ENCODE measurements at regions not wholly inside any gene's neighbourhood (a gene's known extent, or its start where the extent isn't known, plus 50 kb on each side); places are given as distances from the start of the nearest gene placed in this dataset.

- Histone ChIP-seq H3K4me1 (ENCODE audit: control insufficient read depth, insufficient read depth, low read length) (no peaks in the 10 kb centered on the region), H3K27ac (ENCODE audit: insufficient read depth, low read depth, low read length, poor library complexity, severe bottlenecking) (no peak overlapping the region), H3K36me3 (ENCODE audit: control insufficient read depth, insufficient read depth, low read length) (no peaks in the 10 kb centered on the region), H3K9me3 (ENCODE audit: control insufficient read depth, low read length) (no peaks in the 10 kb centered on the region), H3K27me3 (ENCODE audit: control insufficient read depth, insufficient read depth, low read length, poor library complexity, severe bottlenecking) (no peaks in the 10 kb centered on the region), H3K4me3 (ENCODE audit: insufficient read depth, low read depth, low read length) (no peak overlapping the region)
- 90 to 94% methylated on average over 3 of the region's 5 CpGs for WGBS, 2 experiments
Observed at GRCh38 chr13:27327633-27328032, 57.0 kb downstream of the RASL11A start.

GRCh38 chr13:27329210-27329609 lies 58.6 kb downstream of the RASL11A start:
- Histone ChIP-seq H3K4me3 (ENCODE audit: insufficient read depth, low read depth, low read length) (no peak overlapping the region), H3K9me3 (ENCODE audit: control insufficient read depth, low read length) (no peaks in the 10 kb centered on the region), H3K27ac (ENCODE audit: insufficient read depth, low read depth, low read length, poor library complexity, severe bottlenecking) (no peak overlapping the region), H3K36me3 (ENCODE audit: control insufficient read depth, insufficient read depth, low read length) (no peaks in the 10 kb centered on the region), H3K27me3 (ENCODE audit: control insufficient read depth, insufficient read depth, low read length, poor library complexity, severe bottlenecking) (no peaks in the 10 kb centered on the region), H3K4me1 (ENCODE audit: control insufficient read depth, insufficient read depth, low read length) (no peaks in the 10 kb centered on the region)
- WGBS, 2 experiments, result 91 to 92% methylated on average over 5 of the region's 5 CpGs

GRCh38 chr13:27334774-27335435 lies 64.3 kb downstream of the RASL11A start:
- no peaks in the 10 kb centered on the region for H3K27me3 ChIP-seq (ENCODE audit: control insufficient read depth, insufficient read depth, low read length, poor library complexity, severe bottlenecking)
- H3K9me3 ChIP-seq (ENCODE audit: control insufficient read depth, low read length), result no peaks in the 10 kb centered on the region
- H3K4me1 ChIP-seq (ENCODE audit: control insufficient read depth, insufficient read depth, low read length), result no peaks in the 10 kb centered on the region
- no peaks in the 10 kb centered on the region for H3K36me3 ChIP-seq (ENCODE audit: control insufficient read depth, insufficient read depth, low read length)
- no peak overlapping the region for H3K4me3 ChIP-seq (ENCODE audit: insufficient read depth, low read depth, low read length)
- no peak overlapping the region for H3K27ac ChIP-seq (ENCODE audit: insufficient read depth, low read depth, low read length, poor library complexity, severe bottlenecking)
- 91 to 95% methylated on average over 13 of the region's 13 CpGs for whole genome bisulfite sequencing, 2 experiments

- Histone ChIP-seq H3K9me3 (ENCODE audit: control insufficient read depth, low read length) (no peaks in the 10 kb centered on the region), H3K36me3 (ENCODE audit: control insufficient read depth, insufficient read depth, low read length) (no peaks in the 10 kb centered on the region), H3K27ac (ENCODE audit: insufficient read depth, low read depth, low read length, poor library complexity, severe bottlenecking) (no peak overlapping the region), H3K4me1 (ENCODE audit: control insufficient read depth, insufficient read depth, low read length) (no peaks in the 10 kb centered on the region), H3K27me3 (ENCODE audit: control insufficient read depth, insufficient read depth, low read length, poor library complexity, severe bottlenecking) (no peaks in the 10 kb centered on the region), H3K4me3 (ENCODE audit: insufficient read depth, low read depth, low read length) (no peak overlapping the region)
- WGBS, 2 experiments, result 39 to 42% methylated on average over 6 of the region's 6 CpGs
Observed at GRCh38 chr13:27336014-27336673, 65.5 kb downstream of the RASL11A start.

GRCh38 chr13:27338207-27338606 lies 67.6 kb downstream of the RASL11A start:
- no peak overlapping the region for H3K27ac ChIP-seq (ENCODE audit: insufficient read depth, low read depth, low read length, poor library complexity, severe bottlenecking)
- no peak overlapping the region for H3K4me3 ChIP-seq (ENCODE audit: insufficient read depth, low read depth, low read length)
- no peaks in the 10 kb centered on the region for H3K4me1 ChIP-seq (ENCODE audit: control insufficient read depth, insufficient read depth, low read length)
- WGBS, 2 experiments, result 88 to 90% methylated on average over 1 of the region's 1 CpG
- no peaks in the 10 kb centered on the region for H3K27me3 ChIP-seq (ENCODE audit: control insufficient read depth, insufficient read depth, low read length, poor library complexity, severe bottlenecking)
- H3K36me3 ChIP-seq (ENCODE audit: control insufficient read depth, insufficient read depth, low read length), result no peaks in the 10 kb centered on the region
- H3K9me3 ChIP-seq (ENCODE audit: control insufficient read depth, low read length), result no peaks in the 10 kb centered on the region

- Histone ChIP-seq H3K9me3 (ENCODE audit: control insufficient read depth, low read length) (no peaks in the 10 kb centered on the region), H3K4me3 (ENCODE audit: insufficient read depth, low read depth, low read length) (no peak overlapping the region), H3K36me3 (ENCODE audit: control insufficient read depth, insufficient read depth, low read length) (no peaks in the 10 kb centered on the region), H3K4me1 (ENCODE audit: control insufficient read depth, insufficient read depth, low read length) (no peaks in the 10 kb centered on the region), H3K27ac (ENCODE audit: insufficient read depth, low read depth, low read length, poor library complexity, severe bottlenecking) (no peak overlapping the region), H3K27me3 (ENCODE audit: control insufficient read depth, insufficient read depth, low read length, poor library complexity, severe bottlenecking) (no peaks in the 10 kb centered on the region)
- 47 to 53% methylated on average over 6 to 7 of the region's 8 CpGs for WGBS, 2 experiments
Observed at GRCh38 chr13:27338816-27339215, 68.2 kb downstream of the RASL11A start.

- no peak overlapping the region for H3K4me3 ChIP-seq (ENCODE audit: insufficient read depth, low read depth, low read length)
- 21 to 29% methylated on average over 6 of the region's 6 CpGs for WGBS, 2 experiments
- H3K36me3 ChIP-seq (ENCODE audit: control insufficient read depth, insufficient read depth, low read length), result no peaks in the 10 kb centered on the region
- no peaks in the 10 kb centered on the region for H3K4me1 ChIP-seq (ENCODE audit: control insufficient read depth, insufficient read depth, low read length)
- no peaks in the 10 kb centered on the region for H3K9me3 ChIP-seq (ENCODE audit: control insufficient read depth, low read length)
- H3K27ac ChIP-seq (ENCODE audit: insufficient read depth, low read depth, low read length, poor library complexity, severe bottlenecking), result no peak overlapping the region
- no peaks in the 10 kb centered on the region for H3K27me3 ChIP-seq (ENCODE audit: control insufficient read depth, insufficient read depth, low read length, poor library complexity, severe bottlenecking)
Observed at GRCh38 chr13:27339299-27339698, 68.7 kb downstream of the RASL11A start.

- H3K36me3 ChIP-seq (ENCODE audit: control insufficient read depth, insufficient read depth, low read length), result no peaks in the 10 kb centered on the region
- no peak overlapping the region for H3K4me3 ChIP-seq (ENCODE audit: insufficient read depth, low read depth, low read length)
- no peak overlapping the region for H3K27ac ChIP-seq (ENCODE audit: insufficient read depth, low read depth, low read length, poor library complexity, severe bottlenecking)
- H3K4me1 ChIP-seq (ENCODE audit: control insufficient read depth, insufficient read depth, low read length), result no peaks in the 10 kb centered on the region
- 85 to 86% methylated on average over 6 of the region's 6 CpGs for WGBS, 2 experiments
- no peaks in the 10 kb centered on the region for H3K27me3 ChIP-seq (ENCODE audit: control insufficient read depth, insufficient read depth, low read length, poor library complexity, severe bottlenecking)
- no peaks in the 10 kb centered on the region for H3K9me3 ChIP-seq (ENCODE audit: control insufficient read depth, low read length)
Observed at GRCh38 chr13:27341616-27342015, 71.0 kb downstream of the RASL11A start.

GRCh38 chr13:27347211-27347772 lies 76.7 kb downstream of the RASL11A start:
- Histone ChIP-seq H3K4me1 (ENCODE audit: control insufficient read depth, insufficient read depth, low read length) (no peaks in the 10 kb centered on the region), H3K36me3 (ENCODE audit: control insufficient read depth, insufficient read depth, low read length) (no peaks in the 10 kb centered on the region), H3K27me3 (ENCODE audit: control insufficient read depth, insufficient read depth, low read length, poor library complexity, severe bottlenecking) (no peaks in the 10 kb centered on the region), H3K9me3 (ENCODE audit: control insufficient read depth, low read length) (no peaks in the 10 kb centered on the region), H3K27ac (ENCODE audit: insufficient read depth, low read depth, low read length, poor library complexity, severe bottlenecking) (no peak overlapping the region), H3K4me3 (ENCODE audit: insufficient read depth, low read depth, low read length) (no peak overlapping the region)
- 70 to 73% methylated on average over 13 of the region's 13 CpGs for WGBS, 2 experiments

GRCh38 chr13:27348461-27348860 lies 76.0 kb upstream of the GTF3A start:
- H3K4me3 ChIP-seq (ENCODE audit: insufficient read depth, low read depth, low read length), result no peak overlapping the region
- H3K36me3 ChIP-seq (ENCODE audit: control insufficient read depth, insufficient read depth, low read length), result no peaks in the 10 kb centered on the region
- no peak overlapping the region for H3K27ac ChIP-seq (ENCODE audit: insufficient read depth, low read depth, low read length, poor library complexity, severe bottlenecking)
- H3K27me3 ChIP-seq (ENCODE audit: control insufficient read depth, insufficient read depth, low read length, poor library complexity, severe bottlenecking), result no peaks in the 10 kb centered on the region
- 80 to 83% methylated on average over 6 of the region's 6 CpGs for WGBS, 2 experiments
- H3K4me1 ChIP-seq (ENCODE audit: control insufficient read depth, insufficient read depth, low read length), result no peaks in the 10 kb centered on the region
- H3K9me3 ChIP-seq (ENCODE audit: control insufficient read depth, low read length), result no peaks in the 10 kb centered on the region

Data from ectodermal cell (in vitro differentiated cells).